WERI-Rb-1 (cell line): ENCODE measurements at regions not wholly inside any gene's neighbourhood (a gene's known extent, or its start where the extent isn't known, plus 50 kb on each side); places are given as distances from the start of the nearest gene placed in this dataset.

Source experiments
- DNase-seq: peaks from one replicate; pipeline ENCODE4 v3.0.0-alpha.2; 2020
- H3K27ac ChIP-seq: fragments of 250-450 bp; sonication (Bioruptor Pico); 2 replicates; pipeline ENCODE4 v1.5.1; 2020; ENCODE audit warnings: mild to moderate bottlenecking, moderate library complexity
- H3K27me3 ChIP-seq: fragments of 250-450 bp; sonication (Bioruptor Pico); 2 replicates; pipeline ENCODE4 v1.5.1; 2021; ENCODE audit warnings: mild to moderate bottlenecking, low read depth, moderate library complexity; ENCODE audit not compliant: insufficient read depth, severe bottlenecking
- H3K36me3 ChIP-seq: fragments of 250-450 bp; sonication (Bioruptor Pico); 2 replicates; pipeline ENCODE4 v1.5.1; 2020; ENCODE audit warnings: mild to moderate bottlenecking, moderate library complexity
- H3K4me3 ChIP-seq: 2 replicates; pipeline ENCODE4 v1.5.1; 2011; ENCODE audit warnings: low read depth, mild to moderate bottlenecking, control low read depth, low read length
- H3K9me3 ChIP-seq: fragments of 250-450 bp; sonication (Bioruptor Pico); 2 replicates; pipeline ENCODE4 v1.5.1; 2021; ENCODE audit warnings: mild to moderate bottlenecking, moderate library complexity; ENCODE audit not compliant: severe bottlenecking
- TF ChIP-seq, protein P1 (sequence below): IDR thresholded peaks from 2 replicates; pipeline ENCODE4 v1.5.1; 2011; ENCODE audit warnings: low read depth, mild to moderate bottlenecking, control low read depth, inconsistent platforms, low read length

DNA sequence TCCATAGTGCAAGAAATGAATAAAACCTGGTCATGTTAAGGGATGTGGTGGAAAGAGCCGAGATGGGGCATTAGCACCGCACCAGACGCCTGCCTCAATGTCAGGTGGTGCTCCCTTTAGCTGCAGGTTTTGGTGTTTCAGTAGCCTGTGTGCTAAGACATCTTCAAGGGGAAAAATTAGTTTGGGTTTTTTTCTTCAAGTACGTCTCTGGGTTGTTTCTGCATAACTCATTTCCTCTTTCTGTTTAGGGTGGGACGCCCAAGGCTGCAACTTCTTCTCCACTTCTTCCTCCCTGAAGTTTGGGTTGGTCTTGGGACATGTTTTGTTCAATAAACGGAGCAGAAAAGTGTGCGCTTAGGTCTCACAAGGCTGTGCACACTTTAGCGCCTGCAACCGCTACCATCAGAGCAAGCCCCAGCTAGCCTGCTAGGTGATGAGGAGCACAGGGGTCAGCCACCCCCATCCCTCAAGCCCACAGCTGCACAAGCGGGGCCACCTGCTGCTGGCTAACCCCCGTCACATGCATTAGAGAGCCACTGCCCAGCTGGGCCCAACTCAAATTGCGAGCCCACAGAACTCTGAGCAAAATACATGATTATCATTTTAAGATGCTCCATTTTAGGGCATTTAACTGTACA, 1495.7 kb downstream of the TBC1D22A start:
- no peak for DNase-seq
- Histone ChIP-seq H3K4me3 (no peak overlapping the region), H3K27me3 (no peaks in the 10 kb centered on the region), H3K36me3 (no peaks in the 10 kb centered on the region), H3K27ac (no peak overlapping the region), H3K9me3 (no peaks in the 10 kb centered on the region)
- TF ChIP-seq, protein P1, sequence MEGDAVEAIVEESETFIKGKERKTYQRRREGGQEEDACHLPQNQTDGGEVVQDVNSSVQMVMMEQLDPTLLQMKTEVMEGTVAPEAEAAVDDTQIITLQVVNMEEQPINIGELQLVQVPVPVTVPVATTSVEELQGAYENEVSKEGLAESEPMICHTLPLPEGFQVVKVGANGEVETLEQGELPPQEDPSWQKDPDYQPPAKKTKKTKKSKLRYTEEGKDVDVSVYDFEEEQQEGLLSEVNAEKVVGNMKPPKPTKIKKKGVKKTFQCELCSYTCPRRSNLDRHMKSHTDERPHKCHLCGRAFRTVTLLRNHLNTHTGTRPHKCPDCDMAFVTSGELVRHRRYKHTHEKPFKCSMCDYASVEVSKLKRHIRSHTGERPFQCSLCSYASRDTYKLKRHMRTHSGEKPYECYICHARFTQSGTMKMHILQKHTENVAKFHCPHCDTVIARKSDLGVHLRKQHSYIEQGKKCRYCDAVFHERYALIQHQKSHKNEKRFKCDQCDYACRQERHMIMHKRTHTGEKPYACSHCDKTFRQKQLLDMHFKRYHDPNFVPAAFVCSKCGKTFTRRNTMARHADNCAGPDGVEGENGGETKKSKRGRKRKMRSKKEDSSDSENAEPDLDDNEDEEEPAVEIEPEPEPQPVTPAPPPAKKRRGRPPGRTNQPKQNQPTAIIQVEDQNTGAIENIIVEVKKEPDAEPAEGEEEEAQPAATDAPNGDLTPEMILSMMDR, result no peak

DNA sequence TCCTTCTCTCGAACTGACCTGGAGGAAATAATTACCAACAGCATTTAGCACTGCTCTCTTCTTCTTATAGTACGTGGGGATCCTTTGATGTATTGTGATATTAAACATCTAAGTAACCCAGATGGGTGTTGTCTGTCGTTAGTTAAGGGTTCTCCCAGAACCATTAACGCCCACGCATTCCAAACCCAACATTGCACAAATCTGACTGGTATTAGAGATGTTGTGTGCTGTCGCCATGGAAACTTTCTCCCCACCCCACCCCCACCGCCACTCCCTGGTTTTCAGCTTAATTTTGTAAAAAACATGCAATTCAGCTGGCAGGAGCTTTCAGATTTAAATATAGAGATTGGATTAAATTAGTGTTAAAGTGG, 1495.2 kb downstream of the TBC1D22A start:
- H3K4me3 ChIP-seq, result no peak overlapping the region
- TF ChIP-seq, protein P1, result no peak
- no peak overlapping the region for H3K27ac ChIP-seq
- no peaks in the 10 kb centered on the region for H3K36me3 ChIP-seq
- no peaks in the 10 kb centered on the region for H3K9me3 ChIP-seq
- no peak for DNase-seq
- no peaks in the 10 kb centered on the region for H3K27me3 ChIP-seq

DNA sequence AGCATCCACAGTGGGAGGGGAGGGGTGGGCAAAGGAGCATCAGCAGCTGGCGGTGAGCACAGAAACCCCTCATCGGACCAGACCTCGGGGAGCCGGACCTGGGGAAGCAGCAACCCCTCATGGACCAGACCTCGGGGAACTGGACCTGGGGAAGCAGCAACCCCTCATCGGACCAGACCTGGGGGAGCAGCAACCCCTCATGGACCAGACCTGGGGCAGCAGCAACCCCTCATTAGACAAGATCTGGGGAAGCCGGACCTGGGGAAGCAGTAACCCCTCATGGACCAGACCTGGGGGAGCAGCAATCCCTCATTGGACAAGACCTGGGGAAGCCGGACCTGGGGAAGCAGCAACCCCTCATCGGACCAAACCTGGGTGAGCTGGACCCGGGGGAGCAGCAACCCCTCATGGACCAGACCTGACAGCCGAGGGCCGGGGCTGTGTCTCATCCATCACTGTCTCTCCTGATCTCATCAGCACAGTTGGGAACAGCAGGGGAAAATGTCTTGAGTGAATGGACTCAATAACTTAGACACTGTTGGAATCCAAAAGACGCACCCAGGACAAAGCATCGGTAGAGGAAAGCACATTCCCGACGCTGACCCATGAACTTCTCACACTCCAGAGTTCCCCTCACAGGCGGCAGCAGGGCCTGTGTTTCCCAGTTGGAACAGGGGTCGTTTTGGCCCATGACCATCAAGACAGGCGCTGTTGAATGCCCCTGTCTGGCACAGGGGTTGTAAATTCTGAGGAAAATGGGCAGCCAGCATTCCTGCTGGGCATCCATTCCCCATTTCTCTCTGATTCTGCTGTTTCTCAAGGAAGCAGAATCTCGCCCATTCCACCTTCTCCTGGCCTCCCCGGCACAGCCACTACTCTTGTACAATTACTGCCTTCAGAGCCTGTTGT, 1494.6 kb downstream of the TBC1D22A start:
- Histone ChIP-seq H3K27ac (no peak overlapping the region), H3K36me3 (no peaks in the 10 kb centered on the region), H3K27me3 (no peaks in the 10 kb centered on the region), H3K9me3 (no peaks in the 10 kb centered on the region), H3K4me3 (no peak overlapping the region)
- TF ChIP-seq, protein P1, result no peak
- DNase-seq, result no peak

DNA sequence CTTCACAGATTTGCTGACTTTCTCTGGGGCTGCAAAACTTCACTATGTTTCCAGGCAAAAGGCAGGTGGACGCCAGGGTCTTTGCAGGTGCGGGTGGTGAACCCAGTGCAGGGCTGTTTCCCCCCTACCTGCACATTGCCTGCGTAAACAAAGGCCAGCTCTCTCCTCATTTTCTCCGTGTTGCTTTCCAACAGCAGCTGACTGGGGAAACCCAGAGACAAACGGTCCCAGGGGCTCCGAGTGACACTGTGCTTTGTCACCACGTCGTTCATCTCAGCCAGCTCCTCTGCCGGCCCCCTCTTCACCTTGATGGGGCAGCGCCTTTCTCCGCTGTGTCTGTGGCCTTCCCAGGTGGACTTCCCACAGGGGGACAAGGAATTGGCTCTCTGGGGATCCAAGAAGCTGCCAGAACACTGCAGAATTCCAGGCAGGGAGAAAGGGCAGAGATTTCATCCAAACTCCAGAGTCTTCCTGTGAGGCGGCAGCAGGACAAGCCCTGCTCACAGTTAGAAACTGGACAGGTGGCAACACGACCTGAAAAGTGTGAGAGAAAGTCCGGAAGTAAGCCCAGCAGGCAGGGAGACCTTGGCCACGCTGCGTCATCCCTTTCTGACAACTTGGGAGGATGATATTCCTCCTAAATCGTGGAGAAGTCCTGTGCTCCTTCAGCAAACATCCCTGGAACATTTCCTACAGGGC, 1493.7 kb downstream of the TBC1D22A start:
- H3K36me3 ChIP-seq, result no peaks in the 10 kb centered on the region
- DNase-seq, result no peak
- TF ChIP-seq, protein P1, result no peak
- H3K27me3 ChIP-seq, result no peaks in the 10 kb centered on the region
- no peaks in the 10 kb centered on the region for H3K9me3 ChIP-seq
- no peak overlapping the region for H3K27ac ChIP-seq
- H3K4me3 ChIP-seq, result no peak overlapping the region

DNA sequence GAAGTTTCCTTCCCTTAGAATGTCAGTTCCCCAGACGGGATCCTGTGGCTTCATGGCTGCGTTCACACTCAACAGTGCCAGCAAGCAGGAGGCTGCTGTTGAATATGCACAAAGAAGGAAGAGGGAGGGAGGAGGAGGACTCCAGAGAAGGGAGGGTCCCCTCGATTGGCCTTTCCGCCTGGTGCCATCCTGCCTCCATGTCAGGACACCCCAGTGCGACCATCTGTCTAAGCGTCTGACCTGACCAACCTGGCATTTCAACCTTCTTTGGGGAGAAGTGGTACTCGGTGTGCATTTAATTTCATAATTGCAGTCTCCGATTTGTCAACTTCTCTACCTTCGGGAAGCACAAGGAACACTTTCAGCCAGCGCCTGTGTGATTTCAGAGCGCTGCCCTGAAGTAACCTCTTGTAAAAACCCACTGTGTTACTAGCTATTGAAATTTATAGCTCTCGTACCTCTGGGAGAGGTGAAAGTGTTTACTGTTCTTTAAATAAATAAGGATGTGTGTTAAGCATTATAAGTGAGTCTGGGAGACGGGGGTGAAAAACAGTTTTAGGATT, 1491.9 kb downstream of the TBC1D22A start:
- H3K27ac ChIP-seq, result no peak overlapping the region
- H3K9me3 ChIP-seq, result no peaks in the 10 kb centered on the region
- H3K4me3 ChIP-seq, result no peak overlapping the region
- DNase-seq, result peak; percentile 49
- H3K36me3 ChIP-seq, result no peaks in the 10 kb centered on the region
- TF ChIP-seq, protein P1, result no peak
- no peaks in the 10 kb centered on the region for H3K27me3 ChIP-seq
